Loucy (cell line): ENCODE measurements at regions not wholly inside any gene's neighbourhood (a gene's known extent, or its start where the extent isn't known, plus 50 kb on each side); places are given as distances from the start of the nearest gene placed in this dataset.

Source experiments
- EZH2phosphoT487 ChIP-seq: fragments of 200-600 bp; IDR thresholded peaks from 2 replicates; pipeline ENCODE4 v1.6.1; 2018; ENCODE audit warnings: antibody characterized with exemption, mild to moderate bottlenecking, moderate library complexity, borderline replicate concordance
- TF ChIP-seq, protein P1 (sequence below): fragments of 200-600 bp; sonication (generic); conservative IDR thresholded peaks from 2 replicates; pipeline ENCODE4 v1.5.1; 2014; ENCODE audit warnings: mild to moderate bottlenecking, antibody characterized with exemption, low read length

GRCh38 chr2:138227195-138227594 is 262.9 kb downstream of the HNMT start:
- TF ChIP-seq, protein P1, sequence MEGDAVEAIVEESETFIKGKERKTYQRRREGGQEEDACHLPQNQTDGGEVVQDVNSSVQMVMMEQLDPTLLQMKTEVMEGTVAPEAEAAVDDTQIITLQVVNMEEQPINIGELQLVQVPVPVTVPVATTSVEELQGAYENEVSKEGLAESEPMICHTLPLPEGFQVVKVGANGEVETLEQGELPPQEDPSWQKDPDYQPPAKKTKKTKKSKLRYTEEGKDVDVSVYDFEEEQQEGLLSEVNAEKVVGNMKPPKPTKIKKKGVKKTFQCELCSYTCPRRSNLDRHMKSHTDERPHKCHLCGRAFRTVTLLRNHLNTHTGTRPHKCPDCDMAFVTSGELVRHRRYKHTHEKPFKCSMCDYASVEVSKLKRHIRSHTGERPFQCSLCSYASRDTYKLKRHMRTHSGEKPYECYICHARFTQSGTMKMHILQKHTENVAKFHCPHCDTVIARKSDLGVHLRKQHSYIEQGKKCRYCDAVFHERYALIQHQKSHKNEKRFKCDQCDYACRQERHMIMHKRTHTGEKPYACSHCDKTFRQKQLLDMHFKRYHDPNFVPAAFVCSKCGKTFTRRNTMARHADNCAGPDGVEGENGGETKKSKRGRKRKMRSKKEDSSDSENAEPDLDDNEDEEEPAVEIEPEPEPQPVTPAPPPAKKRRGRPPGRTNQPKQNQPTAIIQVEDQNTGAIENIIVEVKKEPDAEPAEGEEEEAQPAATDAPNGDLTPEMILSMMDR: no peak
- TF ChIP-seq EZH2phosphoT487: no peak
